Subcutaneous abdominal adipose tissue (tissue), 5 donors: ENCODE measurements at regions not wholly inside any gene's neighbourhood (a gene's known extent, or its start where the extent isn't known, plus 50 kb on each side); places are given as distances from the start of the nearest gene placed in this dataset.

Experiments
- H3K27ac ChIP-seq: one replicate; pipeline ENCODE4 v1.7.0; 2013; ENCODE audit warnings: low read depth, mild to moderate bottlenecking, inconsistent platforms, low read length, moderate library complexity
- H3K27me3 ChIP-seq, 5 donors: one replicate each; pipeline ENCODE4 v1.7.0; 2013; ENCODE audit warnings: low read length in 5 of 5, inconsistent platforms in 1 of 5; ENCODE audit not compliant: control insufficient read depth in 5 of 5, insufficient read depth in 4 of 5
- H3K36me3 ChIP-seq, 5 donors: one replicate each; pipeline ENCODE4 v1.7.0; 2013; ENCODE audit warnings: low read length in 5 of 5; ENCODE audit not compliant: control insufficient read depth in 5 of 5, insufficient read depth in 5 of 5
- H3K4me1 ChIP-seq, 5 donors: one replicate each; pipeline ENCODE4 v1.7.0; 2013; ENCODE audit warnings: low read length in 5 of 5, mild to moderate bottlenecking in 3 of 5, moderate library complexity in 1 of 5; ENCODE audit not compliant: control insufficient read depth in 5 of 5, insufficient read depth in 5 of 5
- H3K4me3 ChIP-seq, 5 donors: one replicate each; pipeline ENCODE4 v1.7.0; 2013; ENCODE audit warnings: low read length in 5 of 5, low read depth in 1 of 5
- H3K9ac ChIP-seq, 5 donors: one replicate each; pipeline ENCODE4 v1.7.0; 2013; ENCODE audit warnings: low read length in 5 of 5, mild to moderate bottlenecking in 4 of 5, moderate library complexity in 3 of 5
- H3K9me3 ChIP-seq, 5 donors: one replicate each; pipeline ENCODE4 v1.7.0; 2013; ENCODE audit warnings: low read length in 5 of 5; ENCODE audit not compliant: control insufficient read depth in 5 of 5
- donor health status: healthy.
- donor health status: healthy.
- donor health status: healthy.
- donor health status: healthy.
- donor health status: healthy.

- H3K4me1 ChIP-seq = no peaks in the 10 kb centered on the region
- H3K9ac ChIP-seq = no peak overlapping the region
- no peaks in the 10 kb centered on the region for H3K36me3 ChIP-seq
These were observed 374.5 kb downstream of the TEX13C start for GRCh38 chrX:125694171-125694570.

GRCh38 chrX:125709074-125709473 is 389.4 kb downstream of the TEX13C start:
- Histone ChIP-seq H3K27ac (no peak overlapping the region), H3K9ac (no peak overlapping the region), H3K4me1 (no peaks in the 10 kb centered on the region), H3K27me3 (peaks cover 0 to 3% (median 0%) of the 10 kb centered on the region in 5 donors), H3K9me3 (peaks cover 0 to 4% (median 3%) of the 10 kb centered on the region in 5 donors), H3K36me3 (no peaks in the 10 kb centered on the region), H3K4me3 (no peak overlapping the region)

More at GRCh38 chrX:125694171-125694570, 374.5 kb downstream of the TEX13C start:
- no peaks in the 10 kb centered on the region for H3K9me3 ChIP-seq
- H3K27ac ChIP-seq = no peak overlapping the region
- H3K27me3 ChIP-seq = no peaks in the 10 kb centered on the region
- no peak overlapping the region for H3K4me3 ChIP-seq

- Histone ChIP-seq H3K27ac (no peak overlapping the region), H3K4me3 (no peak overlapping the region), H3K4me1 (no peaks in the 10 kb centered on the region), H3K27me3 (peaks cover 0 to 3% (median 0%) of the 10 kb centered on the region in 5 donors), H3K9me3 (peaks cover 0 to 4% (median 3%) of the 10 kb centered on the region in 5 donors), H3K9ac (no peak overlapping the region), H3K36me3 (no peaks in the 10 kb centered on the region)
These were observed 389.9 kb downstream of the TEX13C start for GRCh38 chrX:125709532-125709931.

GRCh38 chrX:125710403-125711062 is 390.9 kb downstream of the TEX13C start:
- Histone ChIP-seq H3K27ac (no peak overlapping the region), H3K36me3 (no peaks in the 10 kb centered on the region), H3K27me3 (peaks cover 0 to 3% (median 0%) of the 10 kb centered on the region in 5 donors), H3K9ac (no peak overlapping the region), H3K9me3 (peaks cover 0 to 4% (median 0%) of the 10 kb centered on the region in 5 donors), H3K4me1 (no peaks in the 10 kb centered on the region), H3K4me3 (no peak overlapping the region)

GRCh38 chrX:125711103-125711502 is 391.4 kb downstream of the TEX13C start:
- Histone ChIP-seq H3K36me3 (no peaks in the 10 kb centered on the region), H3K27me3 (peaks cover 0 to 3% (median 0%) of the 10 kb centered on the region in 5 donors), H3K27ac (no peak overlapping the region), H3K9me3 (peaks cover 0 to 6% (median 0%) of the 10 kb centered on the region in 5 donors), H3K9ac (no peak overlapping the region), H3K4me1 (no peaks in the 10 kb centered on the region), H3K4me3 (no peak overlapping the region)

GRCh38 chrX:125713633-125714032 is 394.0 kb downstream of the TEX13C start:
- Histone ChIP-seq H3K9ac (no peak overlapping the region), H3K4me3 (no peak overlapping the region), H3K27ac (no peak overlapping the region), H3K4me1 (no peaks in the 10 kb centered on the region), H3K27me3 (peaks cover 0 to 3% (median 0%) of the 10 kb centered on the region in 5 donors), H3K9me3 (peaks cover 0 to 9% (median 4%) of the 10 kb centered on the region in 5 donors), H3K36me3 (no peaks in the 10 kb centered on the region)

- H3K27me3 ChIP-seq = no peaks in the 10 kb centered on the region
- no peak overlapping the region for H3K27ac ChIP-seq
- no peaks in the 10 kb centered on the region for H3K4me1 ChIP-seq
- peaks cover 0 to 13% (median 0%) of the 10 kb centered on the region in 5 donors for H3K9me3 ChIP-seq
- no peaks in the 10 kb centered on the region for H3K36me3 ChIP-seq
- no peak overlapping the region for H3K4me3 ChIP-seq
- H3K9ac ChIP-seq = no peak overlapping the region
These were observed 407.4 kb downstream of the TEX13C start for GRCh38 chrX:125727117-125727516.

GRCh38 chrX:125736008-125736729 is 416.5 kb downstream of the TEX13C start:
- Histone ChIP-seq H3K27me3 (no peaks in the 10 kb centered on the region), H3K27ac (no peak overlapping the region), H3K4me3 (no peak overlapping the region), H3K9me3 (peaks cover 0 to 4% (median 0%) of the 10 kb centered on the region in 5 donors), H3K4me1 (no peaks in the 10 kb centered on the region), H3K36me3 (no peaks in the 10 kb centered on the region), H3K9ac (no peak overlapping the region)

- Histone ChIP-seq H3K4me3 (no peak overlapping the region), H3K27ac (no peak overlapping the region), H3K9me3 (no peaks in the 10 kb centered on the region), H3K9ac (no peak overlapping the region), H3K4me1 (no peaks in the 10 kb centered on the region), H3K36me3 (no peaks in the 10 kb centered on the region), H3K27me3 (no peaks in the 10 kb centered on the region)
These were observed 423.1 kb downstream of the TEX13C start for GRCh38 chrX:125742811-125743210.

GRCh38 chrX:125744914-125745313 is 421.2 kb downstream of the DCAF12L2 start:
- no peaks in the 10 kb centered on the region for H3K4me1 ChIP-seq
- no peak overlapping the region for H3K27ac ChIP-seq
- no peak overlapping the region for H3K4me3 ChIP-seq
- H3K36me3 ChIP-seq = no peaks in the 10 kb centered on the region
- no peaks in the 10 kb centered on the region for H3K9me3 ChIP-seq
- no peak overlapping the region for H3K9ac ChIP-seq
- H3K27me3 ChIP-seq = no peaks in the 10 kb centered on the region
